DMS153 (cell line): ENCODE measurements at regions not wholly inside any gene's neighbourhood (a gene's known extent, or its start where the extent isn't known, plus 50 kb on each side); places are given as distances from the start of the nearest gene placed in this dataset.
"Not testable (repeated sequence)": the region's sequence is repeated elsewhere in the genome, so short reads cannot be mapped to it uniquely, and the experiment has no call there.

Source experiments
- DNase-seq: peaks from one replicate; lab custom pipeline; 2025; lab: John Stamatoyannopoulos, UW

- peak; percentile 73 for DNase-seq
These were observed 102.2 kb downstream of the TMX1 start for GRCh38 chr14:51342226-51342625.

DNA sequence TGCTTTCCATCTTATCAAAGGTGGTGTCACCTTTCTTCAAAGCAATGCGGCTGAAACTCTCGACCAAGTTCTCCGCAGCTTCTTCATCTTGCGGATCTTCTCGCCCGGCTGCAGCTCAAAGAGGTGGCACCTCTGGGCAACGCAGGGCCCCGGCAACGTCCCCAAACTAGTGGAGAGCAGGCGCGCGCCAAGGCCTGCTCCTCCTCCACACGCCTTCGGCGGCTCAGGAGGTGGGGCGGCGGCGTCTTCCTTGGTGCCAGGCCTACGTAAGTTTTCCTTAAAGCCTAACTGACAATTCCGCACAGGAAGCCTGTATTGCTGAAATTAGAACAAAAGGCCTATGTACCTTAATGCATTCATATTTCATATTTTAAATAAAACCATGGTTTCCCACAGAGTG is 112.0 kb downstream of the TMX1 start:
- DNase-seq, result no peak

GRCh38 chr14:51353901-51354300 is 113.9 kb downstream of the TMX1 start:
- no peak for DNase-seq

- no peak for DNase-seq
These were observed 114.8 kb downstream of the TMX1 start for GRCh38 chr14:51354846-51355245.

DNA sequence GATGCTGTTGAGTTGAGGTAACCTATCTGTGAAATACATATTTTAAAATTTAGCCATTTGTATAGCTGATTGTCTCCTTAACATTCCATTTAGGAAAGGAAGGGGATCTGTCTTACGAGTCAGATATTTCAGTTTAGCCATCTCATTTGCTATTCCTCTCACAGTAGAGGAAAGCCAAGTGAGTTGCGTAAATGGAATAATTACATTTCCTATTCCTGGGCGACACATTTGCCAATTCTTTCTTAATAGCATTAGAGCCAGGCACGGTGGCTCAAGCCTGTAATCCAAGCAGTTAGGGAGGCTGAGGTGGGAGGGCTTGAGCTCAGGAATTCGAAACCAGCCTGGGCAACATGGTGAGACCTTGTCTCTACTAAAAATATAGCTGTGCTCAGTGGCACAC is 116.3 kb downstream of the TMX1 start:
- no peak for DNase-seq

GRCh38 chr14:51357250-51357649 is 117.2 kb downstream of the TMX1 start:
- DNase-seq, result no peak

GRCh38 chr14:51360592-51360991 is 120.5 kb downstream of the TMX1 start:
- no peak for DNase-seq

DNA sequence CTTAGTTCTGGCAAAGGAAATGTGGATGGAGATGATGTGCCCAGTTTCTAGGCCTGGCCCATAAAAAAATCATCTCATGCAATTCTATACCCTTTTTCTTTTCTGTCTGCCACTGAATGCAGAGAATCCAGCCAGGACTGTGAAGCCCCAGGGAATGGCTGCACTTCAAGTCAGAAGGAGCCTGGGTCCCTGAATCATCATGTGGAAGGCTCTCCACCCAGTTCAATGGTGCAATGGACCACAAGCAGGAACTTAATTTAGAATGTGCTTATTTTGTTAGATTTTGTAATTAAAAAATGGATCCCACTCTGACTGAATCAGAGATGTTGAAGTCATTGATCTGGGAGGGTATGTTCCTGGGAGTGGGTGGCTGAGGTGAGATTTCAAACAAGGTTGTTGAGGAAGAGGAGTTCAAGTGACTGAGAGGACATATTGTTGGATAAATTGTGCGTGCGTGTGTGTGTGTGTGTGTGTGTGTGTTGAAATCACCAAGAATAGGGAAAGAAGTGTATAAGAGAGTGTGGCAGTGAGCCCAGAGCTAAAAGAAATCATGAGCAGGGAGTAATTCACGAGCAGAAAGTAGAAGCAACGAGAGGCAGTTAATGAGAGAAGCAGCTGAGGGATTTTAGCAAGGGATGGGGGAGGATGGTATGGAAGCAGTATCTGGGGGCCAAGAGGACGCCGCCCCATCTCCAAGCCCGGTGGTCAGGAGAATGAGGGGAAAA is 125.4 kb downstream of the TMX1 start:
- DNase-seq, result no peak

GRCh38 chr14:51366460-51366859 is 126.4 kb downstream of the TMX1 start:
- DNase-seq, result not testable (repeated sequence)

DNA sequence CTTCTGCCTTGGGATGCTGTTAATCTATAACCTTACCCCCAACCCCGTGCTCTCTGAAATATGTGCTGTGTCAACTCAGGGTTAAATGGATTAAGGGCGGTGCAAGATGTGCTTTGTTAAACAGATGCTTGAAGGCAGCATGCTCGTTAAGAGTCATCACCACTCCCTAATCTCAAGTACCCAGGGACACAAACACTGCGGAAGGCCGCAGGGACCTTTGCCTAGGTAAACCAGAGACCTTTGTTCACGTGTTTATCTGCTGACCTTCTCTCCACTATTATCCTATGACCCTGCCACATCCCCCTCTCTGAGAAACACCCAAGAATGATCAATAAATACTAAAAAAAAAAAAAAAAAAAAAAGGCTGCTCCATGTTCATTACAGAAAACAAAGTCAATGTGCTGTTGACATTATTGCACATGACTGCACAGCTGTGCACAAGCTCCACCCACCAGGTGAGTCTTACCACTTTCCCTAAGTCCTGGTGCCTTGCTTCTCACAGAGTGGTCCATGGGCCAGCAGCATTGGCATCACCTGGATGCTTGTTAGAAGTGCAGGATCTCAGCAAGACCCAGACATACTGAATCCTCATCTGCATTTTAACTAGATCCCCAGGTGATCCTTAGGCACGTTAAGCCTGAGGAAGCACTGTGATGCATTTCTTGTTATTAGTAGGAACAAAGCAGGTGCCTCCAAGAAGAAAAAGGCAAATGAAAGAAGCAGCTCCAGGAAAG is 127.0 kb downstream of the TMX1 start:
- peak; percentile 29 for DNase-seq

DNA sequence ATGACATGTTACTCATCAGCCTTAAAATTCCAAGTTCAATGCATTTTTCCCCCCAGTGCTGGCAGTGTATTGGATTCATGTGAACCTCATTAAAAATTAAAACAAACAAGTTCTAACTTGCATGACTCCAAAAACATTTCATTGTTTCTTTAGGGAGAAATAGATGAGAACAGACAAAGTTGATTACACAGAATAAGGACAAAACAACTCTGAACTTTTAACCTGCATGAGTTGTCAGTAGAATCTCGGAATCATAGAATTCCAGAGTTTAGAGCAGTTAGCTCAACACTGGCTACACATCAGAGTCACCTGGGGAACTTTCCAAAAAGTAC is 127.5 kb downstream of the TMX1 start:
- no peak for DNase-seq

DNA sequence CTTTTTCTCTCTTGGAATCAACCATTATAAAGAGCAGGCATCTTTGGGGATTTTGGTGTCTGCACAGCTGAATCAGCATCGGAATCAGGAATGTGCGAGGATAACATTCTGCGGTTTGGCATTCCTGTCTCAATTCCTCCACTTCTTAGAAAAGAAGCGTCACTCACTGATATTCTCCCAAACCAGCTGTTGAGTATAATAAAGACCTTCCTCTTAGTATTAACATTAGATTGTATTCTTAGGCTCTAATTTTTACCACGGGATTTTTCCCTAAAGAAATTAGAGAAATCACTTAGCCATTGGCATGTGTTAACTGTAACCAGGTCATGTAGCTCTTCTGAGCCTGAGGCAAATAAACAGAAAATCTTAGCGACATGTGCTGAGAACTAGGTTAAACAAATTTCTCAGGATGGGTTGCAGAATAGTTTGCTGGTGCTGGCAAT is 128.7 kb downstream of the TMX1 start:
- no peak for DNase-seq

- DNase-seq, result no peak
These were observed 129.8 kb downstream of the TMX1 start for GRCh38 chr14:51369814-51370213.

DNA sequence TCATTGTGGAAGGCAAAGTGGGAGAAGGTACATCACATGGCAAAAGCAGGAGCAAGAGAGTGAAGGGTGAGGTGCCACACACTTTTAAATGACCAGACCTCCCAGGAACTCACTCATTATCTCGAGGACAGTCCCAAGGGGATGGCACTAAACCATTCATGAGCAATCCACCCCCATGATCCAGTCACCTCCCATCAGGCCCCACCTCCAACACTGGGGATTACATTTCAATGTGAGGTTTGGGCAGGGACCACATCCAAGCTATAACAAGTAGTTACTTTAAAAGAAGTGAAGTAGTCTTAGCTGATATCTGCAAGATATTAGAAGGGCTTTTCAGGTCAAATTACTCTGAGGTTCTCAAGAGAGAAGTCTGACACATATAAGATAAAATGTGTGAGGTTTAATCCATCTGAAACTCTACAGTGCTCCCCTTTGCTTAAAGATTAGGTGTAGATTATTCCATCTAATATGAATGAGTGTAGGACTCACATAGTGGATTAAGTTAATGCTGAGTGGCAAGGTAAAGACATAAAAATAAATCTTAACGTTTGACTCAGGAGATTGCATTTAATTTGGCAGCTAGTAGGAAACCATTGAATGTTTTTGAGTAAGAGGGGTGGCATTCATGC is 130.8 kb downstream of the TMX1 start:
- DNase-seq, result no peak

- DNase-seq, result not testable (repeated sequence)
These were observed 137.1 kb downstream of the TMX1 start for GRCh38 chr14:51377186-51377585.

DNA sequence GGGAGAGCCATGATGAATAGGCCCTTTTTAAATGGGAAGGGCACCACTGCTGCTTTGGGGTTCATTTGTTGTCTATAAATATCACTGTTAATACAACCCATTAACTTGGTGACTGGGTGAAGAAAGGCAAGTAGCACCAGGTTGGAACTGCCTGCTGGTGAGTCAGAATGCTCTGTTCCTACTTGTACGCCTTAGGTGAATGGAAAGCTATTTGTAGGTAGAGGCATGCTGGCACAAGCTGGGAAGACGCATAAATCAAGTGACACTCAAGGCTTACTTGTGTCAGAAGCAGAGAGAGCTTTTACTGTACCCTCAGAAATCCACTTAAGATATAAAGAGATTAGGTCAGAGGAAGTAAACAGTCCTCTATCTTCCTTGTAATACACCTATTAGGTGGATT is 142.5 kb downstream of the TMX1 start:
- peak; percentile 60 for DNase-seq

DNA sequence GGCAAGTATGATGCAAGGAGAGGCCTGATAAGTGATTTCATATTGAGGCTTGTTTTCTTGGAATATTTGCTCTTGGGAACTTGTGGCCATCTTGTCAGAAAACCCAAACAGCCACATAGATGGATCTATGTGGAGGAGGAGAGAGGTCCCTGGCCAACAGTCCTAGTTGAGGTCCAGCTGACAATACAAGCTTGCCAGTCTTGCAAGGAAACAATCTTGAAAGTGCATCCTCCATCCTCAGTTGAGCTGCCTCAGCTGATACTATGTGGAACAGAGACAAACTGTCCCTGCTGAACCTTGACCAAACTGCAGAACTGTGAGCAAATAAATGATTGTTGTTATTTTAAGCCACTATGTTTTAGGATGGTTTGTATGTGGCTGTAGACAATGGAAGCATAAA is 146.4 kb downstream of the TMX1 start:
- DNase-seq, result no peak

DNA sequence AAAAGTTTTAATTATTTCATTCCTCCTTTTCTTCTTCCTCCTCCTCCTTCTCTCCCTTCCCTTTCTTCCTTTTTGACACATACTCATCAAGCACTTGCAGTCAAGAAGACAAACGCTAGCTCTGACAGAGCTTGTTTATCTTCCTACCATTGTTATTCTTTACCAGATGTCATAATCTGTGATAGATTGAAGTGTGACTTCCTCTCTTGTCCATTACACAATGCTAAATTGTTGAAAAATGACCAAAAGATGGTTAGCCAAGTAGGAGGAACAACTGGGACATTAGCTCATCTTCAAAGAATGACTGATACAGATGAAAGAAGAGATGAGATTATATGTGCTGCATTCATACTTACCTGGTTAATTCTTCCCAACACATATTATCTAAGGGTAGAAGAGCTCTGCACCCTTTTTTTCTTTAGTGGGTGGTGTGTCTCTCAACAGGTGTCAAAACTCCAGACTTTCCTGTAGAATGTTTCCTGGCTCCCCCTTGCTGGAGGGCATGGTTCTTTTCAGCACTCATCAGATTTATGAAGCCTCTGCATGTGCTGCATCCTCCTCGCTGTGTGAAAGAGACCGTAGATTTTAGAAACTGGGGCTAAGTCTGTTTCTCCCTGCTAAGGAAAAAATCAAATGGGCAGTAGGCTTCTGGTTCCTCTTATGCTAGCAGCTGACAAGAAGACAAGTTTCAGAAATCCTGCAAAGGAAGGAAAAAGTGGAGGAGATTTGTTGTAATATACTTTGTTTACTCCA is 147.1 kb downstream of the TMX1 start:
- no peak for DNase-seq

GRCh38 chr14:51392416-51392815 is 152.4 kb downstream of the TMX1 start:
- no peak for DNase-seq

DNA sequence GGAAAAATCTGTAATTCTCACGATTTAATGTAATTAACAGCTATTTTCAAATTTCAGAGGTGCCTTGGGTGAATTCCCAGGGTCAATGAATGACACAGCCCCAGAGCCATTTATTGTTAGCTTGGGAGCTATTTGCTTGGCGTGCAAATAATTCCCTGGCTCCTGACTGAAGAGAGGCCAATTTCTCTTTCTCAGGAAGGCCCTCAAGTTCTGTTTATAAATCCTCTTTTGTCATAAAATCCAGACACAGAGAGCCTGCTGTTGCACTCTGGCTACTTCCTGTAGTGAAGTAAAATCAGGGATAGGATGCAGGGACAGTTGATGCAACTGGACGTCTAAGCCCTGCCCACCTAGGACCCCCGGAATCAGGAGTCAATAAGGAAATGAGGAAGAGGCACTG is 154.3 kb downstream of the TMX1 start:
- DNase-seq, result peak; percentile 73

DNA sequence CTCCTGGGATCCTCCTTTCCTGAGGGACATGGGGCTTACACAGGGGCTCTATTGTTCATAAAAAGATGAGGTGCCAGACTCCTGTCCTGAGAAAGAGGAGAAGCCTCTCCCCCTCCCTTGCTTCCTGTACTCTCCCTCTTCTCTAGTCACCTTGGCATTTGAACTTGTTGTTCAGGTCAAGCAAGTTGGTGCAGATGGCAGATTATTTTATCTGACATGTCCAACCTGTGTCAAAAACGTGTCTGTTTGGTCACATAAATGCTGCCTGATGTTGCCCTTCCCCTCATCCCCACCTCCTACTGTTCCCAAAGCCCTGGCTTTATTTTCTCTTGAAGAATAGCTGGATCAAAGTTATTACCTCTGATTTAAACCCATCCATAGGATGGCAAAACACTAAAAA is 154.8 kb downstream of the TMX1 start:
- DNase-seq, result peak; percentile 60

- peak; percentile 35 for DNase-seq
These were observed 155.4 kb downstream of the TMX1 start for GRCh38 chr14:51395361-51395849.
